WERI-Rb-1 (cell line): ENCODE measurements at regions not wholly inside any gene's neighbourhood (a gene's known extent, or its start where the extent isn't known, plus 50 kb on each side); places are given as distances from the start of the nearest gene placed in this dataset.

Experiments used
- DNase-seq: peaks from one replicate; pipeline ENCODE4 v3.0.0-alpha.2; 2020
- H3K27ac ChIP-seq: fragments of 250-450 bp; sonication (Bioruptor Pico); 2 replicates; pipeline ENCODE4 v1.5.1; 2020; ENCODE audit warnings: mild to moderate bottlenecking, moderate library complexity
- H3K27me3 ChIP-seq: fragments of 250-450 bp; sonication (Bioruptor Pico); 2 replicates; pipeline ENCODE4 v1.5.1; 2021; ENCODE audit warnings: mild to moderate bottlenecking, low read depth, moderate library complexity; ENCODE audit not compliant: insufficient read depth, severe bottlenecking
- H3K36me3 ChIP-seq: fragments of 250-450 bp; sonication (Bioruptor Pico); 2 replicates; pipeline ENCODE4 v1.5.1; 2020; ENCODE audit warnings: mild to moderate bottlenecking, moderate library complexity
- H3K4me3 ChIP-seq: 2 replicates; pipeline ENCODE4 v1.5.1; 2011; ENCODE audit warnings: low read depth, mild to moderate bottlenecking, control low read depth, low read length
- H3K9me3 ChIP-seq: fragments of 250-450 bp; sonication (Bioruptor Pico); 2 replicates; pipeline ENCODE4 v1.5.1; 2021; ENCODE audit warnings: mild to moderate bottlenecking, moderate library complexity; ENCODE audit not compliant: severe bottlenecking
- CTCF ChIP-seq: IDR thresholded peaks from 2 replicates; pipeline ENCODE4 v1.5.1; 2011; ENCODE audit warnings: low read depth, mild to moderate bottlenecking, control low read depth, inconsistent platforms, low read length

GRCh38 chr5:2096887-2097505 is 214.3 kb upstream of the IRX4 start:
- no peak for DNase-seq
- Histone ChIP-seq H3K27ac (no peak overlapping the region), H3K4me3 (no peak overlapping the region), H3K9me3 (peaks cover 4% of the 10 kb centered on the region), H3K27me3 (peaks cover 86% of the 10 kb centered on the region), H3K36me3 (no peaks in the 10 kb centered on the region)
- no peak for TF ChIP-seq CTCF

GRCh38 chr5:2095011-2095410 is 212.3 kb upstream of the IRX4 start:
- Histone ChIP-seq H3K27ac (no peak overlapping the region), H3K4me3 (no peak overlapping the region), H3K27me3 (peaks cover 82% of the 10 kb centered on the region), H3K9me3 (peaks cover 4% of the 10 kb centered on the region), H3K36me3 (no peaks in the 10 kb centered on the region)
- TF ChIP-seq CTCF = no peak
- DNase-seq = no peak

DNA sequence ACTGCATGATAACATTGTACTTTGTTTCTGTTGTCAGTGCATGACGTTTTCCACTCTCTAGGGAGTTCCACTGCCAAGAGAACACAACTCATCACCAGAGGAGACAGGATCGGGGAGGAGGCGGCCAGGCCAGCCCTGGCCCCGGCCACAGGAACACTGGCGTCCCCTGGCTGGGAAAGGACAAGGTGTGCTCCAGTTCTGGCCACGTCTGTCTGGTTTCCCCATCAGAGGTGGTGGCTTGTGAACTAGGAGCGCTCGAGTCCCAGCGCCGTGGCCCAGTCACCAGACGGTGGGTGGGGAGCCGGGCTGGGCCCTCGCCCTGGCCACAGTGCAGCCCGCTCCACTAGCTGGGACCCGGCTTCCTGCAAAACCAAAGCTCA is 211.9 kb upstream of the IRX4 start:
- TF ChIP-seq CTCF = no peak
- no peak for DNase-seq
- Histone ChIP-seq H3K27ac (no peak overlapping the region), H3K27me3 (peaks cover 80% of the 10 kb centered on the region), H3K4me3 (no peak overlapping the region), H3K36me3 (no peaks in the 10 kb centered on the region), H3K9me3 (peaks cover 4% of the 10 kb centered on the region)

- no peak overlapping the region for H3K27ac ChIP-seq
- TF ChIP-seq CTCF = no peak
- DNase-seq = no peak
- no peaks in the 10 kb centered on the region for H3K36me3 ChIP-seq
- H3K9me3 ChIP-seq = peaks cover 4% of the 10 kb centered on the region
- H3K27me3 ChIP-seq = peaks cover 80% of the 10 kb centered on the region
- H3K4me3 ChIP-seq = no peak overlapping the region
Observed at GRCh38 chr5:2093859-2094615, 211.3 kb upstream of the IRX4 start.

- H3K27ac ChIP-seq = no peak overlapping the region
- no peak for TF ChIP-seq CTCF
- peaks cover 72% of the 10 kb centered on the region for H3K27me3 ChIP-seq
- no peak overlapping the region for H3K4me3 ChIP-seq
- peaks cover 4% of the 10 kb centered on the region for H3K9me3 ChIP-seq
- no peak for DNase-seq
- H3K36me3 ChIP-seq = no peaks in the 10 kb centered on the region
Observed at GRCh38 chr5:2091921-2092320, 209.2 kb upstream of the IRX4 start.

DNA sequence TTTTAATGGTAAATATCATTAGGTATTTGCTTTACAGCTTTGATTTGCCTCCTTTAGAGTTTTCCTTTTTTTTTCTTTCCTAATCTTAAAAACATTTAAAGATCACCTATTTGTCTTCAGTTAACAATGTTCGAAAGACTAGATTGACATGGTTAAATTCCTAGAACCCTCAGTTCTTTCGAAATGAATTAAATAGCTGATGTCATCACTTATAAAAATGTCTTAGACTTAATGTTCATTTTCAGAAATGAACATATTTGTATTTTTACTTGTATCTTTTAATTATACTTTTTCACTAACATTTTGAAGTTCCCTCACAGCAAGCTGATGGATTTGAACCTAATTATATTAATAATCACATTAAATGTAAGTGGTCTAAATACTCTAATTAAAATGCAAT is 205.3 kb upstream of the IRX4 start:
- no peaks in the 10 kb centered on the region for H3K9me3 ChIP-seq
- no peak for TF ChIP-seq CTCF
- DNase-seq = no peak
- peaks cover 74% of the 10 kb centered on the region for H3K27me3 ChIP-seq
- H3K36me3 ChIP-seq = no peaks in the 10 kb centered on the region
- H3K4me3 ChIP-seq = no peak overlapping the region
- no peak overlapping the region for H3K27ac ChIP-seq
